ENCODE measurements at regions not wholly inside any gene's neighbourhood (a gene's known extent, or its start where the extent isn't known, plus 50 kb on each side); places are given as distances from the start of the nearest gene placed in this dataset.
"Not testable (repeated sequence)": the region's sequence is repeated elsewhere in the genome, so short reads cannot be mapped to it uniquely, and the experiment has no call there.

GRCh38 chr5:60517850-60518249 lies 182.1 kb downstream of the DEPDC1B start:
- no peak for DNase-seq (ENCODE audit: low read depth, low spot score)

- DNase-seq (ENCODE audit: low read depth, low spot score), result no peak
These were observed 182.8 kb downstream of the DEPDC1B start for GRCh38 chr5:60517094-60517694.

GRCh38 chr5:60516688-60517087 lies 183.3 kb downstream of the DEPDC1B start:
- no peak for DNase-seq (ENCODE audit: low read depth, low spot score)

GRCh38 chr5:60514152-60514551 lies 185.8 kb downstream of the DEPDC1B start:
- DNase-seq (ENCODE audit: low read depth, low spot score), result no peak

GRCh38 chr5:60512117-60512516 lies 187.8 kb downstream of the DEPDC1B start:
- no peak for DNase-seq (ENCODE audit: low read depth, low spot score)

GRCh38 chr5:60510663-60511062 lies 189.3 kb downstream of the DEPDC1B start:
- DNase-seq (ENCODE audit: low read depth, low spot score), result no peak

GRCh38 chr5:60510049-60510448 lies 189.9 kb downstream of the DEPDC1B start:
- DNase-seq (ENCODE audit: low read depth, low spot score), result no peak

GRCh38 chr5:60509519-60509918 lies 190.4 kb downstream of the DEPDC1B start:
- DNase-seq (ENCODE audit: low read depth, low spot score), result no peak

GRCh38 chr5:60507687-60508086 lies 192.3 kb downstream of the DEPDC1B start:
- no peak for DNase-seq (ENCODE audit: low read depth, low spot score)

GRCh38 chr5:60505373-60506171 lies 194.4 kb downstream of the DEPDC1B start:
- DNase-seq (ENCODE audit: low read depth, low spot score), result no peak

- DNase-seq (ENCODE audit: low read depth, low spot score), result no peak
These were observed 195.6 kb downstream of the DEPDC1B start for GRCh38 chr5:60504342-60504741.

GRCh38 chr5:60503771-60504170 lies 196.2 kb downstream of the DEPDC1B start:
- no peak for DNase-seq (ENCODE audit: low read depth, low spot score)

- DNase-seq (ENCODE audit: low read depth, low spot score), result peak; percentile 31
These were observed 202.1 kb downstream of the DEPDC1B start for GRCh38 chr5:60497706-60498500.

GRCh38 chr5:60495644-60496520 lies 204.1 kb downstream of the DEPDC1B start:
- no peak for DNase-seq (ENCODE audit: low read depth, low spot score)

GRCh38 chr5:60494635-60495034 lies 205.3 kb downstream of the DEPDC1B start:
- DNase-seq (ENCODE audit: low read depth, low spot score), result no peak

- DNase-seq (ENCODE audit: low read depth, low spot score), result no peak
These were observed 205.8 kb downstream of the DEPDC1B start for GRCh38 chr5:60494144-60494543.

- DNase-seq (ENCODE audit: low read depth, low spot score), result no peak
These were observed 206.6 kb downstream of the DEPDC1B start for GRCh38 chr5:60493372-60493771.

- DNase-seq (ENCODE audit: low read depth, low spot score), result no peak
These were observed 207.0 kb downstream of the DEPDC1B start for GRCh38 chr5:60492958-60493357.

- DNase-seq (ENCODE audit: low read depth, low spot score), result not testable (repeated sequence)
These were observed 207.6 kb downstream of the DEPDC1B start for GRCh38 chr5:60492358-60492757.

- DNase-seq (ENCODE audit: low read depth, low spot score), result no peak
These were observed 209.3 kb downstream of the DEPDC1B start for GRCh38 chr5:60490597-60491166.

GRCh38 chr5:60489856-60490255 lies 210.1 kb downstream of the DEPDC1B start:
- DNase-seq (ENCODE audit: low read depth, low spot score), result no peak
